Erythroblast (primary cell): ENCODE measurements at regions not wholly inside any gene's neighbourhood (a gene's known extent, or its start where the extent isn't known, plus 50 kb on each side); places are given as distances from the start of the nearest gene placed in this dataset.

Experiments used
- GATA1 ChIP-seq: IDR thresholded peaks from 2 replicates; pipeline ENCODE4 v1.6.1; 2011; ENCODE audit warnings: low read depth, mild to moderate bottlenecking, control low read depth, low read length, moderate library complexity
- POLR2A ChIP-seq: IDR thresholded peaks from 2 replicates; pipeline ENCODE4 v1.6.1; 2011; ENCODE audit warnings: mild to moderate bottlenecking, low read length

DNA sequence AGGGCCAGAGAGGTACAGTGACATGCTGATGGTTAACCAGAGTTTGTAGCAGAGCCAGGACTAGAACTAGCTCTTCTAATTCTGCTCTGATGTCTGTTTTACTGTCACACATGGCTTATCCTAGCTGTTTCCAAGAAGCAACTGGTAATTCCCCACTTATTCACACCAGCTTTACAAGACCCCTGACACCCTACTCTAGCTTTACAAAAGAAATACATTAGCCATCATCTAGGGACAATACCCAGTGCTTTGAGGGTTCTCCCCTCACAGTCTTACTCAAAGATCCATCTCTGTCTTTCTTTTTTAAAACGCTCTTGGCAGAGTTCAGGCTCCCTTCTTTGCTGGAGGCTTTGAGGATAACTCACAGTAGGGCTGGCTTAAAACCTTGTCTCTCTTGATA is 197.3 kb upstream of the PMFBP1 start:
- TF ChIP-seq POLR2A (no peak), GATA1 (no peak)
